Hepatocyte (in vitro differentiated cells): ENCODE measurements at regions not wholly inside any gene's neighbourhood (a gene's known extent, or its start where the extent isn't known, plus 50 kb on each side); places are given as distances from the start of the nearest gene placed in this dataset.

Experiments
- CTCF ChIP-seq: fragments of 200-600 bp; sonication (generic); IDR thresholded peaks from 2 replicates; pipeline ENCODE4 v1.5.1; 2016; ENCODE audit warnings: antibody characterized with exemption, mild to moderate bottlenecking; ENCODE audit not compliant: poor library complexity
- EZH2phosphoT487 ChIP-seq: fragments of 200-600 bp; sonication (generic); IDR thresholded peaks from one replicate; pipeline ENCODE4 v1.6.1; 2018; ENCODE audit warnings: antibody characterized with exemption, mild to moderate bottlenecking, low read depth, moderate library complexity; ENCODE audit not compliant: unreplicated experiment, severe bottlenecking

DNA sequence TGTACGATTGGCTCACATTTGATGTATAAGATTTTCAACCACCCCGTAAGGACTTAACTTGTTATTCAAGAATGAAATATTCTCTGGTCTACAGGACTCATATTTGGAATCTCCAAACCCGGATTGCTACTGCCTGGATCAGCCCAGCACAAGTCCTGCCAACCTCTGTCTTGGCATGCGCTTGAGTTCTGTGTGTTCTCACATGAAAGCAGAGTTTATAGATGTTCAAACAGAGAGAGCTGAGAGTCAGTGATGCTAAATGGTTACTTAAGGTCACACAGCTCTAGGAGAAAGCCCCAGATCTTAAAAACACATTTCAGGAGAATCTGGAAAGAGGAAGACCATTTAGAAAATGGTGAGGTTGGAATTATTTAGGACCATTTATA is 268.0 kb upstream of the TBL1XR1 start:
- TF ChIP-seq CTCF = no peak
- TF ChIP-seq EZH2phosphoT487 = no peak
